ENCODE measurements at regions not wholly inside any gene's neighbourhood (a gene's known extent, or its start where the extent isn't known, plus 50 kb on each side); places are given as distances from the start of the nearest gene placed in this dataset.

DNA sequence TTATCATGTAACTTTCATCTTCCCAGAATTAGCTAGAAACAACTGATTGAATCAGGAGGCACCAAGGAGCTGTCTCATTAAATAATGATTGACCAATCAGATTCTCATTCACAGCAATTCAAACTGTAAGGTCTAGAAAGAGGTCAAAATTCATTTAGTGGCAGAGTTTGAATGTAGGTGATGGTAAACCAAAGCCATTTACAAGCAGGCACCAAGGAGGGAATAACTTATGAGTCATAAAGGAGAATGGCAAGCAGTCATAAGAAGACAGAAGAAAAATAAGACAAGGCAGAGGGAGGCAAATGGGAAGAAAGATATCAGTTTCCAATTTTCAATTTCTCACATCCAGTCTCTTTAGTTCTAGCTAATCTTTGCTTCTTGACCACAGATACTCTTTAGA, 52.9 kb upstream of the DEFB112 start:
- DNase-seq, result no peak

DNA sequence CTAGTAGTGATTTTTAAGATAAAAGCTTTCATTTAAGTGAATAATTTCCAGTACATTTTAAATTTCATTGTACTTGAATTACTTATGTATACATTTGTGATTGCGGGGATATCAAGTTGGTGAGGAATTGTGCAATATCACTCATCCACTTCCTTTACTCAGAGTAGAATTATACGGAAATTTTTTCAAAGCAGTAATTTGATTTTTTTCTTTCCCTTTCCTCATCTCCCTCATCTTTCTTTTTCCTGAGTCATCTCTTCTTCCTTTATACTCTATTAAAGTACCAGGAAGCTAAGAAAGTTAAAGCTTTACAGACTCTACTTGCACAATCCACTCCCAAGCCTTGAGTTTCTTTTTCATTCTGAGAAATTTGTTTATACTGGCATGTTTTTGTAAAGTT, 60.9 kb upstream of the DEFB112 start:
- no peak for DNase-seq

DNA sequence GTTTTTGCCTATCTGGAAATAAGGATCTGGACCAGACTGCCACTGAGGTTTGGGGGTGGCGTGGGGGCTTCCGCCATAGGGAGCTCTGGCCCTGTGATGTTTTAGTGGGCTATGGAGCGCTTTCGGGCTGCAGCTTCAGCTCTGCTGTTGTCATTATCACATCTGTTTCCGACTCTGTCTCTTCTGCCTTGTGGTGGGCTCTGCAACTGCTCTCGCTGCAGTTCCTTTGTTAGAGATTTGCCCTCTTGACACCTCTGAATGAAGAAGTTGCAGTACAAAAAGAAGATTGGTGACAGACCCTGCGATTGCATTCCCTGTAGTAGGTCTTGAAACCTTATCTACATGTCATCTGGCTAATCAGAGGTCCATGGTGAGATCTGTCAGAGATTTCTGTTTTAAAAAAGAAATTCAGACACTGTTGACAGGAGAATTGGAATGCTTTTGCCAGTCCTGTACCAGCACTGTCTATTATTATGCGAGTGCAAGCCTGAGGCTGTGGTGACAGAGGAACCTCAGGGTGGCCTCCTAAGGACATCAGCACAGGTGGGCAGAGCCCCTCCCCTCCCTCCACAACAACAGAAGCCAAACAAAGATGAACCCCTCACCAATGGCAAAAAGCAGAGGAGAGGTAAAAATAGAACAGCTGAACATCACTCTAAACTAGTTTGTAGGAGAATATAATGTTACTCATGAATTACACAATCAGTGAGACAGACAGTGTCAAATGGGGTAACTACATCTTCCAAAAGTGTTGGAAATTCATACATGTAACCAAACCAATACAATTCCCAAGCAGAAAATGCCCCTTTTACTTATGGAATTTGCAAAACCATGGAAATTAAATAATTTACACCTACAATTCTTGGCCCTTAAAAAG, 63.5 kb upstream of the DEFB112 start:
- no peak for DNase-seq

DNA sequence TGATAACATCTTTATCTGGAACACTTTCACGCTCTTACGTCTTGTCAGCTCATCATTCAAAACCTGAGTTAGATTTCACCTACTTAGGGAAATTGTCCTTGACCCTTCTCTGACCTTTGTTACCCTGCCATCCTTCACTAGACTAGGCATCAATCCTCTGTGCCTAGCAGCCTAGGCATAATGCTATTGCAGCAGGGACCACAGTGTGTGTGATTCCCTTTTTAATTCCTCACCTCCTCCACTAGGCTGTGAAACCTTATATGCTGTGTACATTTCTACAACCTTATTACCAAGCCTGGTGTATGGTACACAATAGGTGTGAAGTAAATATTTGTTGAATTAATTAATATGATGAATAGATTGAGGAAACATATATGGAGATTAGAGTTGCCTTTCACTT, 66.7 kb upstream of the DEFB112 start:
- DNase-seq, result no peak

DNA sequence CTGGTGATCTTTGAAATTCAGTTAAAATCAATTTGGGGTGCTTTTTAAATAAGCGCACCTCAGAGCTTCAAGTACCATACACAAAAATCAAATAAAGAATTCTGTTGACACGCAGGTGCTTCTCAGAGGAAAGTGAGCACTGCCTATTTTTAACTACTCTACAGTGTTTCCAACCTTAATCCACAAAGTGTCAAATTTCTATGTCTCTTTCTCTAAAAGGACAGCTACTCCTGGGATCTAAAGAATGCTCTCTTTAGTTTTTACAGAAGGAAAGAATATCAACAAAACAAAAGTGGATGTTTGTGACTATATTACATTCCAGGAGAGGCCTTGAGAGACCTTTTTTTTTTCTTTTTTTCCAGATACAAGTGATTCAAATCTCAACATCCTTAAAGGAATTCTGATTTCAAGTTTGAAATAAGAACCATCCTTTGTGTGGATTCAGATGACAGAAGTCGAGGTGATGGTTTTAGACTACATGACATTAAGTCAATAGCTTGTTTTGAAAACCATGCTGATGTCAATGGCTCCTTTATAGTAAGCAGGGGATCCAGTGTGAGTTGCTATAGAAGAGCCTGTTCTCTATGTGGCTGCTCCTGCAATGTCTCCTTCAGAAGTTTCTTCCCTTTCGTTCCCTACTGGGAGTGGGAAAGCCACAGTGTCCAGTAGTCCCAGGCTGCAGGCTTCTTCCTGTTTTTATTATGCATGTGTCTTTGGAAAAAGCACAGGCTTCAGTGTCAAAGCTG, 67.2 kb upstream of the DEFB112 start:
- peak; percentile 27 for DNase-seq

DNA sequence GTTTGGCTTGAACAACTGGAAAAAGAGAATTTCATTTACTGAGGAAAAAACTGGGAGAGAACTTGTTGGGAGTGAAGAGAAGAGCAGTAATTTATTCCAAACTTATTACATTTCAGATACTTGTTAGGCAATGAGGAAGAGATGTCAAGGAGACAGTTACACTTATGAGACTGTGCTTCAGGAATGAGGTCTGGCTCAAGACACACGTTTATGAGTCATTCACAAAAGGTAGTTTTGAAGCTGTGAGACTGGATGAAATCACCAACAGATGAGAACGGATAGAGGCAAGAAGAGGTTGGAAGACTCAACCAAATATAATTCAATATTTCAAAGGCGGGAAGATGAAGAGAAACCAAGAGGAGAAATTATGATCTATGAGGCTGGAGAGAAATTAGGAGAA, 70.6 kb upstream of the DEFB112 start:
- DNase-seq, result no peak

DNA sequence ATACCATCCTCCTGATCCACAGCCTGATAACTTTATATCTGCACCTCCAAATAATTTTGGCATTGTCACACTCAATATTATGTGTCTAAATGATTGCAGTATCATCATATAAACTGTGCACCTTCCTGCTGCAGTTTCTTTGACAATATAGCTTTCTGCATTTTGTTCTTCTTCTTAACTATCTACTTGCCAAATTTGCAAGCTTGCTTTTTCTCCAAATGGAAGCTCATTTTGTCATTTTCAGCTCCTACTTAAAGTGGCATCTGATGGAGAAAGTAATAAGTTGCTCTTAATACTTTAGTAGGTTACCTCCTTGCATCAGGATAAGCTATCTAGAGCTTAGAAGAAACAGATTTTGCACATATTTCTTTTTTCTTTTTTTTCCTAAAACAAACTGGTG, 74.0 kb upstream of the DEFB112 start:
- DNase-seq, result no peak

DNA sequence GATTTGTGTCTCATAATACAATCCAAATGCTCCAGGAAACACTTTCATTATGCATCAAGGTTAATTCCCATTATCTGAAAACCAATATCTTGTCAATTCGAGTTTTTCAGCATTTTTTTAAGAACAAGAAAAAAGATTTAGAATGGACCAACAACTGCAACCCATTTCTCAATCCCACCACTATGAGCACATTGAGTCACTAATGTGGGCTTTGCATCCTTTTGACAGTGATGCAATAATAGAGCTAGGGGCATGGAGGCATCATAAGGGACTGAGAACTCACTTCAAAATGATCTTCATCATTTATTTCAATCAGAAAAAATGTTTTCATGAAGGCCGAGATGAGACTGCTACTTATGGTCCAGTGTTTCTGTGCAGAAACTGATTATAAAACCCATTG, 74.8 kb upstream of the DEFB112 start:
- no peak for DNase-seq

DNA sequence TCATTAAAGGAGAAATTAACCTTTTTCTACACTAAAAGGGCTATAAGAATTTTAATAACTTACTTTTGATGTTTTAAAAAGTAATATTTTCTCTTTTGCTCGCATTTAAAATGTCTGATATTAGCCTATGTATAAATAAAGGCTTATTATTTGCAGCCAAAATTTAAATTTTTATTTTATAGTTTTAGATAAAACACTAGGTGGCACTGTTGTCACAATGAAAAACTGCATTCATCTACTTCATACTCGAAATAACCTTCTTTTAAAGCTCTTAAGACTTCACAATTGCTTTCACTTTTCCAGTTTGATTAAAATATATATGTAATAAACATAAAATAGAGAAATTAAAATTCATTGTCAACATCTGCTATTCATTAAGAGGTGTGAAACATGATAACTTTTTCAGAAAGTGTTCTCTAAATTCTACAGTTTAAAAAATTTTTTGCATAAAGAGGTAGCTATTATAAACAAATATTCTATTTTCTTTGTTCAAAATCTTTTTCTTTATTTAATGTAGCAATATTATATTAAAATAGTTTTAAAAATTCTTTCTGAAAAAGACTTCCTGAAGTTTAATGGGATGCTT, 78.8 kb upstream of the DEFB112 start:
- no peak for DNase-seq

DNA sequence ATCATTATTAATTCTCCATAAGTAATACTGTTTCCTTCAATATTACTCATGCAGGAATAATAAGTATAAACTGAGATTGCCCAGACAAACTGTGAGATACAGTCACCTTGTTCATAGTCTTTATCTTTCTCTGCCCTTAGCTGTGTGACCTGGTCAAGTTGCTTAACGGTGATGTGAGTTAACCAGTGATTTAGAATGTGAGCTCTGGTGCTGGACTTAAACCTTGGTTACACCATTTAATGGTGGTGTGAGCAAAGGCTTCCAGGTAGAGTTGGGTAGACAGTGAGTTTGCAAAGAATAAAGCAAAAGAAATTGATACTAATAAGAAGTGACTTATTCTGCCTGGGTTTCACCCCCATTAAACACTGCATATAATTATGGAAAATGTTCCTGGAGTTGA, 86.2 kb upstream of the DEFB112 start:
- DNase-seq, result no peak

DNA sequence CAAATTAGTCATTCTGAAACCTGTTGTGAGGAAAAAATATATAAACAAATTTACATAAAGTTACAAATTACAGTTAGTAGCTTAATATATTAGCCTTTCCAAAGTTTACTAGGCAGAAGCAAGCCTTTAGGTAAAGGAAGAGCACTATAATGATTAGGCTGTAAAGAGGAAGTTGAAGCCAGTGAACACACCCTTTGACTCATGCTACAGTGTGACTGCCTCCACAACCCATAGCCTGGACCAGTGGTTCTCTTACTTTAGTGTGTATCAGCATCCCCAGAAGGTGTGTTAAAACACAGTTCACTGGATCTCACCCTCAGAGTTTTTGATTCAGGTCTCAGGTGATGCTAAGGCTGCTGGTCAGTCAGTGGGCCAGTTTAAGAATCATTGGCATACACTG, 91.4 kb upstream of the DEFB112 start:
- DNase-seq, result no peak

DNA sequence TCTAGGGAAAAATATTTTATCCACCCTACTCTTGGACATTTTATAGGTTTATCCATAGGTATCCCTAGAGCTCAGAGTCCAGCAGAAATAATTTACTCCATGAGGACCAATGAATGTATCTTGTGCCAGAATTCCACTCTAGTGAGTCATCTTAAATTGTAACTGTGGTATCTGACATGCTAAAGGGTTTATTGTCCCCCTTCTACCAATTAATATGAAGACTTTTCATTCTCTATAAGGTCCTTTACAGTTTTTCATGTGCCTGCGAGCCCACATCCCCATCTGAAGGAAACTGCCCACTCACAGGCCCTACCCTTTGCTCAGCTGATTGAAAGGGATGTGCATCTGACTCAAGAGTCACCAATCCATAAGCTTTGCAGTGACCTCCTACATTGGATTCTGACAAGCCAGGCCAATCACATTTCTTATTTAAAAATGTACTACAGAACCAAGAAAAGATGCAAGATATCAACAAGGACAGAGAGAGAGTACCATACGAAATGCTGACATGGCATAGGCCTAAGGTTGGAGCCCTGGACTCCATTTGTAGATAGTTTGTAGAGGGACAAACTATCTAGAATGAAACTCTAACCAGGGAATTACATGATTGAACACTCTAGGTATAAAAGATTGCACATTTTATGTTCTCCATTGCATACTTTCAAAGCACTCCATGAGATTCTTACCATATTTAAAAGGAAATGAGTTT, 93.4 kb upstream of the DEFB112 start:
- no peak for DNase-seq

DNA sequence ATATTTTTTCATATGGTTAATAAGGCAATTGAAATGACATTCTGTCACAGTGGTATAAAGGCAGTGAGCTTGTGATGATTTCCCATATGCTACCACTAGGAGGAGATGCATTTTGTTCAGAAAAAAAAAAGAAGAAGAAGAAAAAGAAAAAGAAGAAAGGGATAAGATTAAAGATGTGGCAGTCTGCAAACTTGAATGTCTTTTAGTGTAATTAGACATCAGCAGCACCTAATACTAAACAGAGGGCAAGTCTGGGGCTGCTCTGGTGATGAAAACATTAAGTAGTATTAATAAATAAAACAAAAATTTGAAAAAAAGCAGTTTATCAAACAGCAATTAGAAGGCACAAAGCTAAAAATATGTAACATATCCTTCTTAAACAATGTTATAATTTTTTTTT, 95.4 kb upstream of the DEFB112 start:
- no peak for DNase-seq

DNA sequence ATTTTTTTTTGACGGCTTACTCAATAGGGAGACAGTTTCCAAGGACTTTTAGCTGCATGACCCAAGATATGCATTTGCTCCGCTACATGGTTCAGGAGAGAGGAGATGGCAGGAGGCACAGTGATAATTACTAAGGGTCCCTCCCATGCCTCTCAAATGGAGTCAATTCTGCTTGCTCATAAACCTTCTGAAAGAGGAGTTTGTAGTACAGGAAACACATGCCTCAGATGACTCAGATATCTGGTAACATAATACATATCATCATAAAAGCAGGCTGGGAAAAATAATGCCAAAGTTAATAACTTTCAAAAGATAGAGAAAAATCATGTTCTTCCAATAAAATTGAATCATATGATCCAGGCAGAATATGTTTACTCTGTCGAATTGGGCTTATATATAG, 97.6 kb upstream of the DEFB112 start:
- no peak for DNase-seq

DNA sequence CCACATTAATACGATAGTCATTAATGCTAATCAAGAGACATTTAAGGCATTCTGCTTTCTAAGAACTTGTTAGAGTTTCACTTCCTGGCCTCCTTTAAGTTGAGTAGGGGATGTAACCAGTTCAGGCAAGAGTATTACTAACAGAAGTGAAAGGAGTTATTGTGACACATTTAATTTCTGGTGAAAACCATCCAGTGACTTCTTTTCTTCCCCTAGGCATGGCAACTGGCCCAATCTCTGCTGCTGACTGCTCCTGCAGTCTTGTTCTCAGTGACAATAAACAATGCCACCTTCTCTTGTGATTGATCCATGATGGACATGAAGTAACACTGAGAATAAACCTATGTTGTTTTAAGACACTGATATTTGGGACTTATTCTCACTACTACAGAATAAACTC, 130.9 kb upstream of the DEFB112 start:
- DNase-seq, result no peak

DNA sequence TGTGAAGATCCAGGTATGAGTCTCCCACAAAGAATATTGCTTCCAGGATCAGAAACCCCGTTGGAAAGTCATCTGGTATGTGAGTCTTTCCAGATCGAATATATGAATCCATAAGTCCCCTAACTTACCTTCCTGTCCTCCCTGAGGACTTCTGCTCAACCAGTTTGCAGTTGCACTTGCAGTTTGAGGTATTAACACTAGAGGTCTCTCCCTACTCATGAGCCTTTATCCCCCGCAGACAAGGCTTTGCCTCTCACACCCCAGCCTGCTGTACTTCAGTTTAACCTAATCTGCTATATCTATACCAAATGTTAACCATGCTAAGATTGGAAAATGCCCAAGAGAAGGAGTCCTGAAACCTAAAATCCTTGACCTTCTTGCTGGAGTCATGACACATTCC, 135.3 kb upstream of the DEFB112 start:
- DNase-seq, result no peak

DNA sequence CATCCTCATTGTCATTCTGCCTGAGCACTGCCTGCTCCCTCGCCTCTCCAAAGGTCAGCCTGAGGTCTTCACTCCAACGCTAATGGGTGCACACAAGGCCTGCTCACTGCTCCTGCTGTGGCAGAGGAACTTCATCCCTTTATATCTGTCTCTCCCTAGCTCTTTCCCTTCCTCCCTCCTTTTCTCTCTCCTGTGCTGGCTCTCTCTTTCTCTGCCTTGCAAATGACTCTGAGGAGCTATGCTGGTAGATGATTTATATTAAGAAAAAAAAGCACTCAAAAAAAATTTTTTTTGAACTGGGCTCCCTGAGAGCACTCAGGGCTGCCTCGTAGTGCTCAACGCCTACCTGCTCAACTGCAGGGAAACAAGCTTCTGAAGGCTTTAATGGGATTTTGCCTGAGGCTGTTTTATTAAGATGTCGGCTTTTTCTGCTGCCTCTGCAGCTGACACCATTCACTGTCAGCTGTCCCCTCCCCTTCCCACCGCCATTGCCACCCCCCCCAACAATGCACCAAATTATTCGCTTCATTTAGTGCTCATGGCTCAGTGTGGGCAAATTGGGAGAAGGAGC, 137.7 kb upstream of the DEFB112 start:
- no peak for DNase-seq

DNA sequence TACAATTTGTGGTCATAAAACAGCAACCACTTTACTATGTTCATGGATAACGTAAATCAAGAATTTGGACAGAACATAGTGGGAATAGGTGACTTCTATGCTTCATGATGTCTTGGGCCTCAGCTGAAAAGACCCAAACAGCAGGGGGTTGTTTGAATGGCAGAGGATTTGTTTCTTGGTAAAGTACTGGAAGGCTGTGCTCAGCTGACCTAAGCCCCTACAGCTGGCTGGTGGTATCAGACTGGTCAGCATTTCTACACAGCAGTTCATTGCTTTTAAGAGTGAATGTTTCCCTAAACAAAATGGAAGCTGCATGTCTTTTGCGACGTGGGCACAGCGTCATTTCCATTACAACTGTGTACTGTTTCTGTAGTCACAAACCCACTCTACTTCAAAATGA, 148.5 kb upstream of the DEFB112 start:
- no peak for DNase-seq

DNA sequence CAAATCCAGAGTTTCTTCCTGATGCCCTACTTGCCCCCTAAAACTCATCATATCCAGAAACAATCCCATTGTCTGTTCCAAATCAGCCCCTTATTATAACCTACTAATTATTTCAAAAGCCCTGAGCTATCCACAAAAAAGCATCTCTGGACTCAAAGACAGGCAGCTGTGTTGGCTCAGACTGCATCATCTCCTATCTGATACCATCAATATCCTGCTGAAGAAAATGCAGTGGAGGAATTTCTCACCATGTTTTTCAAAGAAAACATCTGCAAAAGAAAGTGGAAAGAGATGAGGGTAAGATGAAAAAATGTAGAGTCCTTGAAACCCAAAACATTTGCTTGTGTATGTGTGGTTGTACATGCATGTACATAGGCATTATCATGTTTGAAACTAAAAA, 153.0 kb upstream of the DEFB112 start:
- DNase-seq, result no peak

DNA sequence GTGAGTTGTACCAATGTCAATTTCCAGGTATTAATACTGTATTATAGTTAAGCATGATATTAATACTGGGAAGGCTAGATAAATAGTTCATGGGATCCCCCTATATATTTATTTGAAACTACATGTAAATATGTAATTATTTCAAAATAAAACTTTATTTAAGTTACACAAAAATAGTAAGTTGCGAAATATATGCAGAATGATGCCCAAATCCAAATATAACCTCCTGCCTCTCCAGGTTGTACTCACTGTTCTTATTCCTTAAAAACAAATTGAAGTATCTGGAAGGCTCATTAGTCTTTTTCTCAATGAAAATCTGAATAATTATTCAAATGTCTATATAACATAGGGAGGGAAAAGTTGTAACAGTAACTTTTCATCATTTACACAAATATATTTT, 161.9 kb upstream of the DEFB112 start:
- DNase-seq, result no peak

DNA sequence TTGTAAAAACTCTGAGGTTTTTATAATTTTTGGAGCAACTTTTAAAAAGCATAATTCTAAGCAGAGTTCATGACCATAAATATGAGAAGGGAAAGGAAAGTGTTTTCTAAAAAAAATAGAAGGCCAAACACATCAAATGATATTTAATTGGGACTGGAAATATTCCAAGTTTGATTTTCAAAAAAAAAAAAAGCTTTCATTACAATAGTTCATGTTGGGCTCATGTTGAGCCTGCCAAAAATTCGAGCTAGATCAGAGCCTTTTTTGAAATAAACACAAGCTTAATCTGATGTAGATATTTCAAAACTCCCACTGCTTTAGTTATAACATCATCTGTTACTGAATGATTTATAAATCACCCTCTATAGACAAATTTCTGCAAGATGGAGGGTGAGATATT, 163.4 kb upstream of the DEFB112 start:
- no peak for DNase-seq

DNA sequence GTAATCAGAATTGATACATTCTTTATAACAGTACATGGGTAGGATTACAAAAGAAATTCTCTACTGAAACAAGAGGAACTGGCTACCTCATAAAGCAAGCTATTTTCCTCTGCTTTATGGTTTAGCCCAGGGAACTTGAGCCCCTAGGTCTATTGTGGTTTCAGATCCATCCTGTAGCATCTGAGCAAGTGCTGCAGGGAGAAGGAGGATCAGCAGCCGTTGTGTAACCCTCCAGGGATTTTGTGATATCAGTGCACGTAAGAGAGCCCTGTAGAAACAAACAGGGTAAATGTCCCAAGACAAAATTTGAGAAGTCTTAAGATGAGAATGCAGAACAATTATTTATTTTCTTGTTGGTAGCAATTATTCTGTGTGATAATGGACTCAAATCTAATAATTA, 165.2 kb upstream of the DEFB112 start:
- DNase-seq, result no peak

DNA sequence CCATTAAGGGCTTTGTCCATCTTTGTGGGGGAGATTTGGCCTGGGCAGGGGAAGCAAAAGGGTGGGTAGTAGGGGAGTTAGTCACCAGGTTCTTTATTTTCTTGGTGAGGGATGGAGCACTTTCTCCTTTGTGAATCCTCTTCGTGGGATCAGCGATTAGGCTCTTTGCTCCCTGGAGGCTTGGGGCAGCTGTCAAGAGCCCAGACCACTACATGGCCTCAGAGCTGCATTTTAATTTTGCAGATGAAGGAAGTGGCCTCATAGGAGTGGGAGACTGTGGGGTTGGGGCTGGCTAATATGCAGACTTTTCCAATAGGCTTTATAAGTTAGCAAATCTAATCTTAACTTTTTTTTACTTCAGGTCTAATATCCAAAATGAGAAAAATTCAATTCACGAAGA, 168.1 kb upstream of the DEFB112 start:
- DNase-seq, result no peak
